Neural cell (in vitro differentiated cells): ENCODE measurements at regions not wholly inside any gene's neighbourhood (a gene's known extent, or its start where the extent isn't known, plus 50 kb on each side); places are given as distances from the start of the nearest gene placed in this dataset.

Experiments
- H2AFZ ChIP-seq: fragments of 200-600, 300-800 bp; sonication (generic), shearing (Covaris generic); 2 replicates; pipeline ENCODE4 v1.6.0; 2014; ENCODE audit warnings: low read depth, mild to moderate bottlenecking, antibody characterized with exemption, low read length, moderate library complexity
- H3F3A ChIP-seq: fragments of 200-600 bp; shearing (Covaris generic); 2 replicates; pipeline ENCODE4 v1.6.1; 2016; ENCODE audit warnings: mild to moderate bottlenecking, moderate library complexity, mixed read lengths, antibody characterized with exemption, low read length; ENCODE audit not compliant: insufficient read depth, poor library complexity, severe bottlenecking
- H3K27ac ChIP-seq: fragments of 200-600, 300-800 bp; sonication (generic), shearing (Covaris generic); 2 replicates; pipeline ENCODE4 v1.5.1; 2014; ENCODE audit warnings: mild to moderate bottlenecking, low read length, moderate library complexity
- H3K27me3 ChIP-seq: fragments of 300-800, 200-600 bp; sonication (generic), shearing (Covaris generic); 2 replicates; pipeline ENCODE4 v1.6.0; 2014; ENCODE audit warnings: mild to moderate bottlenecking, low read depth, low read length, moderate library complexity; ENCODE audit not compliant: insufficient read depth
- H3K36me3 ChIP-seq: fragments of 300-800, 200-600 bp; sonication (generic), shearing (Covaris generic); 2 replicates; pipeline ENCODE4 v1.5.1; 2014; ENCODE audit warnings: mild to moderate bottlenecking, antibody characterized with exemption, low read length, moderate library complexity; ENCODE audit not compliant: insufficient read depth
- H3K4me2 ChIP-seq: fragments of 300-800, 200-600 bp; sonication (generic), shearing (Covaris generic); 2 replicates; pipeline ENCODE4 v1.6.0; 2014; ENCODE audit warnings: mild to moderate bottlenecking, low read length
- H3K4me3 ChIP-seq: fragments of 300-800, 200-600 bp; sonication (generic), shearing (Covaris generic); 2 replicates; pipeline ENCODE4 v1.5.1; 2014; ENCODE audit warnings: mild to moderate bottlenecking, low read length, moderate library complexity
- H3K79me2 ChIP-seq: fragments of 200-600 bp; shearing (Covaris generic); replicated peaks from 2 replicates; pipeline ENCODE4 v1.6.0; 2014; ENCODE audit warnings: mild to moderate bottlenecking, low read length, moderate library complexity; ENCODE audit not compliant: insufficient read depth
- H3K9ac ChIP-seq: fragments of 300-800, 200-600 bp; sonication (generic), shearing (Covaris generic); 2 replicates; pipeline ENCODE4 v1.6.1; 2016; ENCODE audit warnings: mild to moderate bottlenecking, low read length, mixed read lengths
- H3K9me2 ChIP-seq: fragments of 200-600 bp; shearing (Covaris generic); 2 replicates; pipeline ENCODE4 v1.6.1; 2016; ENCODE audit warnings: mild to moderate bottlenecking, low read length, mixed read lengths; ENCODE audit not compliant: insufficient read depth
- H3K9me3 ChIP-seq: fragments of 200-600, 300-800 bp; sonication (generic), shearing (Covaris generic); 2 replicates; pipeline ENCODE4 v1.6.1; 2016; ENCODE audit warnings: mild to moderate bottlenecking, mixed run types, low read length, moderate library complexity, mixed read lengths
- H4K20me1 ChIP-seq: fragments of 200-600 bp; shearing (Covaris generic); 2 replicates; pipeline ENCODE4 v1.6.1; 2016; ENCODE audit warnings: mild to moderate bottlenecking, mixed run types; ENCODE audit not compliant: insufficient read depth
- CTCF ChIP-seq: fragments of 450-650 bp; IDR thresholded peaks from 2 replicates; pipeline ENCODE4 v1.5.1; 2014; ENCODE audit warnings: antibody characterized with exemption, mild to moderate bottlenecking, moderate library complexity; ENCODE audit not compliant: poor library complexity, severe bottlenecking
- EP300 ChIP-seq: fragments of 450-650 bp; conservative IDR thresholded peaks from 2 replicates; pipeline ENCODE4 v1.6.1; 2014; ENCODE audit warnings: antibody characterized with exemption, mild to moderate bottlenecking, moderate library complexity; ENCODE audit not compliant: poor library complexity, severe bottlenecking
- EZH2 ChIP-seq: fragments of 200-600, 300-800 bp; shearing (Covaris generic), sonication (generic); IDR thresholded peaks from 2 replicates; pipeline ENCODE4 v1.6.1; 2014; ENCODE audit warnings: antibody characterized with exemption, low read length, borderline replicate concordance, mild to moderate bottlenecking; ENCODE audit not compliant: insufficient read depth, poor library complexity, severe bottlenecking
- MXI1 ChIP-seq: fragments of 450-650 bp; conservative IDR thresholded peaks from 2 replicates; pipeline ENCODE4 v1.6.1; 2014; ENCODE audit warnings: antibody characterized with exemption, mild to moderate bottlenecking; ENCODE audit not compliant: poor library complexity, severe bottlenecking
- POLR2AphosphoS5 ChIP-seq: IDR thresholded peaks from 2 replicates; pipeline ENCODE4 v1.6.1; 2012
- RAD21 ChIP-seq: fragments of 450-650 bp; conservative IDR thresholded peaks from 2 replicates; pipeline ENCODE4 v1.6.1; 2014; ENCODE audit warnings: antibody characterized with exemption, mild to moderate bottlenecking, moderate library complexity
- SMC3 ChIP-seq: fragments of 450-650 bp; conservative IDR thresholded peaks from 2 replicates; pipeline ENCODE4 v1.6.1; 2014; ENCODE audit warnings: antibody characterized with exemption, mild to moderate bottlenecking, moderate library complexity; ENCODE audit not compliant: poor library complexity
- TAF1 ChIP-seq: IDR thresholded peaks from 2 replicates; pipeline ENCODE4 v1.6.1; 2012; ENCODE audit warnings: low read depth
- TF ChIP-seq, protein P1 (sequence below): IDR thresholded peaks from 2 replicates; pipeline ENCODE4 v1.6.1; 2012; ENCODE audit warnings: borderline replicate concordance

- no peaks in the 10 kb centered on the region for H3K9me3 ChIP-seq
- H3K4me3 ChIP-seq = no peak overlapping the region
- H3K27ac ChIP-seq = no peak overlapping the region
- no peaks in the 10 kb centered on the region for H3K9me2 ChIP-seq
- H3F3A ChIP-seq = no peaks in the 10 kb centered on the region
- no peak overlapping the region for H2AFZ ChIP-seq
- TF ChIP-seq RAD21 (no peak), CTCF (no peak), EZH2 (no peak), POLR2AphosphoS5 (no peak), EP300 (no peak)
- H3K36me3 ChIP-seq = no peaks in the 10 kb centered on the region
- no peak overlapping the region for H3K9ac ChIP-seq
- no peaks in the 10 kb centered on the region for H3K79me2 ChIP-seq
- no peak overlapping the region for H3K4me2 ChIP-seq
- H4K20me1 ChIP-seq = no peaks in the 10 kb centered on the region
- H3K27me3 ChIP-seq = no peaks in the 10 kb centered on the region
Measured at GRCh38 chr9:74309654-74310053, 187.5 kb upstream of the RORB start.

GRCh38 chr9:74317235-74317634, 179.9 kb upstream of the RORB start:
- no peaks in the 10 kb centered on the region for H3K9me3 ChIP-seq
- H3K4me3 ChIP-seq = no peak overlapping the region
- TF ChIP-seq SMC3 (no peak), POLR2AphosphoS5 (no peak), CTCF (no peak), RAD21 (no peak), EZH2 (no peak), EP300 (no peak), TAF1 (no peak), MXI1 (no peak)
- TF ChIP-seq, protein P1, sequence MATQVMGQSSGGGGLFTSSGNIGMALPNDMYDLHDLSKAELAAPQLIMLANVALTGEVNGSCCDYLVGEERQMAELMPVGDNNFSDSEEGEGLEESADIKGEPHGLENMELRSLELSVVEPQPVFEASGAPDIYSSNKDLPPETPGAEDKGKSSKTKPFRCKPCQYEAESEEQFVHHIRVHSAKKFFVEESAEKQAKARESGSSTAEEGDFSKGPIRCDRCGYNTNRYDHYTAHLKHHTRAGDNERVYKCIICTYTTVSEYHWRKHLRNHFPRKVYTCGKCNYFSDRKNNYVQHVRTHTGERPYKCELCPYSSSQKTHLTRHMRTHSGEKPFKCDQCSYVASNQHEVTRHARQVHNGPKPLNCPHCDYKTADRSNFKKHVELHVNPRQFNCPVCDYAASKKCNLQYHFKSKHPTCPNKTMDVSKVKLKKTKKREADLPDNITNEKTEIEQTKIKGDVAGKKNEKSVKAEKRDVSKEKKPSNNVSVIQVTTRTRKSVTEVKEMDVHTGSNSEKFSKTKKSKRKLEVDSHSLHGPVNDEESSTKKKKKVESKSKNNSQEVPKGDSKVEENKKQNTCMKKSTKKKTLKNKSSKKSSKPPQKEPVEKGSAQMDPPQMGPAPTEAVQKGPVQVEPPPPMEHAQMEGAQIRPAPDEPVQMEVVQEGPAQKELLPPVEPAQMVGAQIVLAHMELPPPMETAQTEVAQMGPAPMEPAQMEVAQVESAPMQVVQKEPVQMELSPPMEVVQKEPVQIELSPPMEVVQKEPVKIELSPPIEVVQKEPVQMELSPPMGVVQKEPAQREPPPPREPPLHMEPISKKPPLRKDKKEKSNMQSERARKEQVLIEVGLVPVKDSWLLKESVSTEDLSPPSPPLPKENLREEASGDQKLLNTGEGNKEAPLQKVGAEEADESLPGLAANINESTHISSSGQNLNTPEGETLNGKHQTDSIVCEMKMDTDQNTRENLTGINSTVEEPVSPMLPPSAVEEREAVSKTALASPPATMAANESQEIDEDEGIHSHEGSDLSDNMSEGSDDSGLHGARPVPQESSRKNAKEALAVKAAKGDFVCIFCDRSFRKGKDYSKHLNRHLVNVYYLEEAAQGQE = no peak
- no peaks in the 10 kb centered on the region for H3K36me3 ChIP-seq
- no peaks in the 10 kb centered on the region for H3K27me3 ChIP-seq
- no peaks in the 10 kb centered on the region for H3K79me2 ChIP-seq
- no peaks in the 10 kb centered on the region for H3K9me2 ChIP-seq
- H3F3A ChIP-seq = no peaks in the 10 kb centered on the region
- no peak overlapping the region for H3K4me2 ChIP-seq
- no peak overlapping the region for H3K9ac ChIP-seq
- no peak overlapping the region for H2AFZ ChIP-seq
- no peak overlapping the region for H3K27ac ChIP-seq
- no peaks in the 10 kb centered on the region for H4K20me1 ChIP-seq
